OCI-LY7 (cell line): ENCODE measurements at regions not wholly inside any gene's neighbourhood (a gene's known extent, or its start where the extent isn't known, plus 50 kb on each side); places are given as distances from the start of the nearest gene placed in this dataset.
"Not testable (repeated sequence)": the region's sequence is repeated elsewhere in the genome, so short reads cannot be mapped to it uniquely, and the experiment has no call there.

Experiments
- BruUV-seq: library from RNA; stranded (reverse); fragments of 400-500 nt; replicated peaks from 2 replicates; lab custom pipeline; 2021; lab: Mats Ljungman, UMichigan
- CTCF ChIA-PET: fragments of 300-600 bp; sonication (Branson Sonifier 250); formaldehyde crosslinking; loops from one replicate; lab custom pipeline; 2022; ENCODE audit warnings: antibody characterized with exemption; ENCODE audit not compliant: unreplicated experiment; lab: Charles Lee
- POLR2A ChIA-PET: fragments of 300-600 bp; sonication (Branson Sonifier 250); formaldehyde crosslinking; loops from one replicate; lab custom pipeline; 2022; ENCODE audit warnings: antibody characterized with exemption; lab: Charles Lee
- DNase-seq: peaks from one replicate; pipeline ENCODE4 v3.0.0-alpha.2; 2015; ENCODE audit warnings: low spot score
- H2AFZ ChIP-seq: fragments of 200-600 bp; sonication (generic), shearing (Covaris generic); 2 replicates; pipeline ENCODE4 v1.6.1; 2014; ENCODE audit warnings: mild to moderate bottlenecking, antibody characterized with exemption, low read length, moderate library complexity
- H3K27ac ChIP-seq: fragments of 200-600 bp; sonication (generic); 2 replicates; pipeline ENCODE4 v1.5.1; 2014; ENCODE audit warnings: mixed run types, low read depth, mild to moderate bottlenecking, moderate library complexity, low read length, inconsistent platforms; ENCODE audit not compliant: poor library complexity, severe bottlenecking
- H3K36me3 ChIP-seq: fragments of 200-600 bp; sonication (generic); 2 replicates; pipeline ENCODE4 v1.6.1; 2014; ENCODE audit warnings: mild to moderate bottlenecking, antibody characterized with exemption, low read length, moderate library complexity, mixed read lengths; ENCODE audit not compliant: insufficient read depth
- H3K4me1 ChIP-seq: fragments of 200-600 bp; sonication (generic); 2 replicates; pipeline ENCODE4 v1.5.1; 2014; ENCODE audit warnings: mild to moderate bottlenecking, low read length; ENCODE audit not compliant: insufficient read depth, poor library complexity, severe bottlenecking
- H3K4me2 ChIP-seq: fragments of 200-600 bp; sonication (generic); 2 replicates; pipeline ENCODE4 v1.6.1; 2014; ENCODE audit warnings: mild to moderate bottlenecking, low read length
- H3K4me3 ChIP-seq: fragments of 200-600 bp; sonication (generic); 2 replicates; pipeline ENCODE4 v1.5.1; 2014; ENCODE audit warnings: mild to moderate bottlenecking, low read depth, low read length; ENCODE audit not compliant: poor library complexity, severe bottlenecking
- H3K79me2 ChIP-seq: fragments of 200-600 bp; sonication (generic); 2 replicates; pipeline ENCODE4 v1.6.1; 2016; ENCODE audit warnings: low read depth, mild to moderate bottlenecking, low read length, moderate library complexity, mixed read lengths; ENCODE audit not compliant: insufficient read depth
- H3K9me2 ChIP-seq: fragments of 200-600 bp; sonication (generic); 2 replicates; pipeline ENCODE4 v1.6.1; 2016; ENCODE audit warnings: mild to moderate bottlenecking, low read length, mixed read lengths; ENCODE audit not compliant: insufficient read depth
- H3K9me3 ChIP-seq: fragments of 200-600 bp; sonication (generic); 2 replicates; pipeline ENCODE4 v1.6.1; 2014; ENCODE audit warnings: mild to moderate bottlenecking, mixed run types, low read length, mixed read lengths
- H4K20me1 ChIP-seq: fragments of 200-600 bp; sonication (generic); 2 replicates; pipeline ENCODE4 v1.6.1; 2014; ENCODE audit warnings: mild to moderate bottlenecking, antibody characterized with exemption, low read length, moderate library complexity, mixed read lengths; ENCODE audit not compliant: insufficient read depth
- CTCF ChIP-seq: fragments of 200-600 bp; sonication (generic); conservative IDR thresholded peaks from 2 replicates; pipeline ENCODE4 v1.5.1; 2014; ENCODE audit warnings: mild to moderate bottlenecking, antibody characterized with exemption, low read length, moderate library complexity, mixed read lengths
- EZH2phosphoT487 ChIP-seq: fragments of 200-600 bp; sonication (generic); IDR thresholded peaks from 2 replicates; pipeline ENCODE4 v1.6.1; 2018; ENCODE audit warnings: low read depth, borderline replicate concordance, mild to moderate bottlenecking, mixed run types, antibody characterized with exemption, low read length, moderate library complexity, mixed read lengths
- intact Hi-C: fragments of 100-400 bp; cut with micrococcal nuclease; formaldehyde crosslinking; loops from one replicate; pipeline ENCODE4 v1.10.0; 2022; ENCODE audit not compliant: unreplicated experiment

GRCh38 chr1:30133414-30134055 is 589.9 kb downstream of the MATN1 start:
- no peak overlapping the region for H3K27ac ChIP-seq
- H3K9me3 ChIP-seq = no peaks in the 10 kb centered on the region
- no peak overlapping the region for H3K4me3 ChIP-seq
- TF ChIP-seq EZH2phosphoT487 = no peak
- TF ChIP-seq CTCF = 0 out of 2 replicates have a peak, but pooled peaks have one; percentile 15
- BruUV-seq = no TSS peak
- H2AFZ ChIP-seq = no peak overlapping the region
- H3K9me2 ChIP-seq = no peaks in the 10 kb centered on the region
- H3K36me3 ChIP-seq = no peaks in the 10 kb centered on the region
- DNase-seq = no peak
- H4K20me1 ChIP-seq = no peaks in the 10 kb centered on the region
- no peaks in the 10 kb centered on the region for H3K4me1 ChIP-seq
- H3K4me2 ChIP-seq = no peak overlapping the region
- ChIA-PET CTCF (no interaction called here), POLR2A (no interaction called here)
- intact Hi-C loops = no loop called here
- H3K79me2 ChIP-seq = no peaks in the 10 kb centered on the region

GRCh38 chr1:30132602-30133286 is 590.6 kb downstream of the MATN1 start:
- no peak overlapping the region for H3K4me3 ChIP-seq
- POLR2A ChIA-PET = no interaction called here
- TF ChIP-seq EZH2phosphoT487 (no peak), CTCF (no peak)
- BruUV-seq = no TSS peak
- H3K79me2 ChIP-seq = no peaks in the 10 kb centered on the region
- intact Hi-C loops = no loop called here
- CTCF ChIA-PET = no interaction called here
- H3K4me2 ChIP-seq = no peak overlapping the region
- no peak for DNase-seq
- no peaks in the 10 kb centered on the region for H4K20me1 ChIP-seq
- no peaks in the 10 kb centered on the region for H3K4me1 ChIP-seq
- H3K9me2 ChIP-seq = no peaks in the 10 kb centered on the region
- no peaks in the 10 kb centered on the region for H3K9me3 ChIP-seq
- no peak overlapping the region for H3K27ac ChIP-seq
- H3K36me3 ChIP-seq = no peaks in the 10 kb centered on the region
- no peak overlapping the region for H2AFZ ChIP-seq

DNA sequence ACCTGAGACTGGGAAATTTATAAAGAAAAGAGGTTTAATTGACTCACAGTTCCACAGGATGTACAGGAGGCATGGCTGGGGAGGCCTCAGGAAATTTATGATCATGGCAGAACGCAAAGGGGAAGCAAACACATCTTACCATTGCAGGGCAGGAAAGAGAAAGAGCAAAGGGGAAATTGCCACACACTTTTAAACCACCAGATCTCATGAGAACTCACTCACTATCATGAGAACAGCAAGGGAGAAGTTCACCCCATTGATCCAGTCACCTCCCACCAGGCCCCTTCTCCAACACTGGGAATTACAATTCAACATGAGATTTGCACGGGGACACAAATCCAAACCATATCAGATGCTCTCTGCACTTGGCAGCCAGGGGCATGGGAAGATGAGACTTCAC is 592.8 kb downstream of the MATN1 start:
- intact Hi-C loops, H3K4me3 ChIP-seq, H3K9me3 ChIP-seq, H2AFZ ChIP-seq, POLR2A ChIA-PET, BruUV-seq, H3K36me3 ChIP-seq, H3K79me2 ChIP-seq, H3K9me2 ChIP-seq, H4K20me1 ChIP-seq, H3K27ac ChIP-seq, H3K4me2 ChIP-seq, CTCF ChIA-PET, H3K4me1 ChIP-seq, DNase-seq: not testable (repeated sequence)
